Calu3 (cell line): ENCODE measurements at regions not wholly inside any gene's neighbourhood (a gene's known extent, or its start where the extent isn't known, plus 50 kb on each side); places are given as distances from the start of the nearest gene placed in this dataset.

Experiments
- BruUV-seq: library from RNA; stranded (reverse); fragments of 400-500 nt; replicated peaks from 2 replicates; lab custom pipeline; 2021; lab: Mats Ljungman, UMichigan
- CTCF ChIA-PET: fragments of 300-600 bp; sonication (Branson Sonifier 250); formaldehyde crosslinking; loops from one replicate; lab custom pipeline; 2022; ENCODE audit warnings: antibody characterized with exemption; lab: Charles Lee
- DNase-seq: peaks from one replicate; pipeline ENCODE4 v3.0.0; 2022
- H3K27ac Mint-ChIP-seq: one replicate; pipeline ENCODE4 v1.8.0; 2022; ENCODE audit warnings: mixed read lengths; ENCODE audit not compliant: unreplicated experiment
- H3K27me3 Mint-ChIP-seq: one replicate; pipeline ENCODE4 v1.8.0; 2022; ENCODE audit warnings: mixed read lengths; ENCODE audit not compliant: unreplicated experiment
- H3K36me3 Mint-ChIP-seq: one replicate; pipeline ENCODE4 v1.8.0; 2022; ENCODE audit warnings: mild to moderate bottlenecking, moderate library complexity, mixed read lengths; ENCODE audit not compliant: insufficient read depth, unreplicated experiment
- H3K4me1 Mint-ChIP-seq: one replicate; pipeline ENCODE4 v1.8.0; 2022; ENCODE audit warnings: mild to moderate bottlenecking, low read depth, mixed read lengths; ENCODE audit not compliant: unreplicated experiment
- H3K4me3 Mint-ChIP-seq: one replicate; pipeline ENCODE4 v1.8.0; 2022; ENCODE audit warnings: mild to moderate bottlenecking, low read depth, moderate library complexity, mixed read lengths; ENCODE audit not compliant: unreplicated experiment
- H3K9me3 Mint-ChIP-seq: one replicate; pipeline ENCODE4 v1.8.0; 2022; ENCODE audit warnings: low read depth, mixed read lengths; ENCODE audit not compliant: unreplicated experiment
- intact Hi-C: fragments of 100-400 bp; cut with micrococcal nuclease; formaldehyde crosslinking; loops from one replicate; pipeline ENCODE4 v1.10.0; 2022; ENCODE audit not compliant: unreplicated experiment
- TF ChIP-seq, protein P1 (sequence below): fragments of 200-600 bp; IDR thresholded peaks from one replicate; pipeline ENCODE4 v1.8.0; 2022; ENCODE audit warnings: antibody characterized with exemption; ENCODE audit not compliant: unreplicated experiment

DNA sequence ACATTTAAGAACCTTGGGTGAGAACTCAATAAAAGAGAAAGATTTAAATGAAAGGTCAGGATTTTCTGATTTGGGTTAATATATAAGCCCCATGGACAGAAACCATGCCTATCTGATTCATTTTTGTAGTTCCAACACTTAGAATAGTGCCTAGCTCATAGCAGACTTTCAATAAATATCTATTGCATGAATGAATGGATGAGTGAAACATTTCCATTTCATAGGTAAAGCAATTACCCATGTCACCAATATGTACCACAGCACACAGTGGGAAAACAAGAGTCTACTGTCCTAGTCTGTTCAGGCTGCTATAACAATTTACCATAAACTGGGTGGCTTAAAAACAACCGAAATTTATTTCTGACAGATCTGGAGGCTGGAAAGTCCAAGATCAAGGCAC is 63.9 kb upstream of the PTPN13 start:
- no peak overlapping the region for H3K4me3 Mint-ChIP-seq
- no peaks in the 10 kb centered on the region for H3K4me1 Mint-ChIP-seq
- intact Hi-C loops = no loop called here
- TF ChIP-seq, protein P1, sequence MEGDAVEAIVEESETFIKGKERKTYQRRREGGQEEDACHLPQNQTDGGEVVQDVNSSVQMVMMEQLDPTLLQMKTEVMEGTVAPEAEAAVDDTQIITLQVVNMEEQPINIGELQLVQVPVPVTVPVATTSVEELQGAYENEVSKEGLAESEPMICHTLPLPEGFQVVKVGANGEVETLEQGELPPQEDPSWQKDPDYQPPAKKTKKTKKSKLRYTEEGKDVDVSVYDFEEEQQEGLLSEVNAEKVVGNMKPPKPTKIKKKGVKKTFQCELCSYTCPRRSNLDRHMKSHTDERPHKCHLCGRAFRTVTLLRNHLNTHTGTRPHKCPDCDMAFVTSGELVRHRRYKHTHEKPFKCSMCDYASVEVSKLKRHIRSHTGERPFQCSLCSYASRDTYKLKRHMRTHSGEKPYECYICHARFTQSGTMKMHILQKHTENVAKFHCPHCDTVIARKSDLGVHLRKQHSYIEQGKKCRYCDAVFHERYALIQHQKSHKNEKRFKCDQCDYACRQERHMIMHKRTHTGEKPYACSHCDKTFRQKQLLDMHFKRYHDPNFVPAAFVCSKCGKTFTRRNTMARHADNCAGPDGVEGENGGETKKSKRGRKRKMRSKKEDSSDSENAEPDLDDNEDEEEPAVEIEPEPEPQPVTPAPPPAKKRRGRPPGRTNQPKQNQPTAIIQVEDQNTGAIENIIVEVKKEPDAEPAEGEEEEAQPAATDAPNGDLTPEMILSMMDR = no peak
- H3K27me3 Mint-ChIP-seq = no peaks in the 10 kb centered on the region
- CTCF ChIA-PET = no interaction called here
- no TSS peak for BruUV-seq
- no peaks in the 10 kb centered on the region for H3K9me3 Mint-ChIP-seq
- no peak overlapping the region for H3K27ac Mint-ChIP-seq
- no peaks in the 10 kb centered on the region for H3K36me3 Mint-ChIP-seq
- no peak for DNase-seq

DNA sequence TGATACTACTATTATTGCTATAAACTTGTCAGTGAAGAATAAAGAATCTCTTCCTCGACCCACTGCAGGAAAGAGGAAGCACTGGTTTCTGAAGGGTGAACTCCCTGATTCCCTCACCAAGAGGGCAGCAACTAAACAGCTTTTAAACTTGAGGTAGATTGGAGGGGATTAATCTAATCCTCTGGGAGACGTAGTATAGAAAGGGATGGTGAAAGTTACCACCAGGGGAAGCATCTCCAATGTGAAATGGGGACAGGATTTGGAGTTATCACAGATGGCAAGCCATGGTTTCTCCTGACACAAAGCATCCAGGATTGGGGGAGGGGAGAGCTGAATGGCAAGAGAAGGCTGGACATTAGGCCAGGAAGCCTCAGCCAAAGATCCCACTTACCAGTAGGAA is 62.7 kb upstream of the PTPN13 start:
- CTCF ChIA-PET = no interaction called here
- Mint-ChIP-seq H3K4me3 (no peak overlapping the region), H3K4me1 (no peaks in the 10 kb centered on the region), H3K36me3 (no peaks in the 10 kb centered on the region), H3K9me3 (no peaks in the 10 kb centered on the region), H3K27me3 (no peaks in the 10 kb centered on the region), H3K27ac (no peak overlapping the region)
- BruUV-seq = no TSS peak
- TF ChIP-seq, protein P1 = no peak
- intact Hi-C loops = no loop called here
- DNase-seq = no peak

DNA sequence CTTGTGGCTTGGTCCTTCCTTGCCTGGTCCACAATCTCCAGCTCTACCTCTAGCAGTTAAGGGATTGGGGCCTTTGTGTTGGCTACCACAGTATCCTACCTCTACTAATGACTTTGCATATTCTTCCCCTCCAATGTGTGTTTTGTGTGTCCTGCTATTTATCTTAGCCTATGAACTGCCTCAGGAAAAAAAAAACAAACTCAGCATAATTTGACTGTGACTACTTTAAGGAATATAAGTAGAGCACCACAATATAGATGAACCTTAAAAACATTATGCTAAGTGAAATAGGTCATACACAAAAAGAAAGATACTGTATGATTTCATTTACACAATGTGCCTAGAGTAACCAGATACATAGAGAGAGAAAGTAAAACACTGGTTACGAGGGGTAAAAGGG is 61.3 kb upstream of the PTPN13 start:
- Mint-ChIP-seq H3K27me3 (no peaks in the 10 kb centered on the region), H3K36me3 (no peaks in the 10 kb centered on the region), H3K27ac (no peak overlapping the region), H3K9me3 (no peaks in the 10 kb centered on the region), H3K4me3 (no peak overlapping the region), H3K4me1 (no peaks in the 10 kb centered on the region)
- no peak for DNase-seq
- TF ChIP-seq, protein P1 = no peak
- intact Hi-C loops = no loop called here
- BruUV-seq = no TSS peak
- CTCF ChIA-PET = no interaction called here

DNA sequence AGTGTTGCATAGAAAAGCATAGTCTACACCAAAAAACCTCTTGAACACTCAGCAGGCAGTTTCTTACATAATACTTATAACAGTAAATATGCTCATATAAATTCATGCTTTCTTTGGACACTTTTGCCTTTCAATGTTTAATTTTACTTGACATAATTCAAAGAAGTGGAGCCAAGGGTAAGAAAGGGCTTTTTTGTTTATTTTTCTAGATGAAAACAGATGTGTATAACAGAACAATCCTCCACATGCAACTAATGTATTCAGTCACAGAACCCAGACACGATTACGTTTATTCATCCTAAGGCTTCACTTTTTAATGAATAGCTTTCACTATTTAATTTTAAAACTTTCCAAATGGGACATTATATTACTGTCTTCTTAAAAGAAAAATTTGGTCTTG is 58.0 kb upstream of the PTPN13 start:
- no peak overlapping the region for H3K27ac Mint-ChIP-seq
- DNase-seq = no peak
- H3K27me3 Mint-ChIP-seq = no peaks in the 10 kb centered on the region
- no TSS peak for BruUV-seq
- no peaks in the 10 kb centered on the region for H3K36me3 Mint-ChIP-seq
- H3K4me1 Mint-ChIP-seq = no peaks in the 10 kb centered on the region
- TF ChIP-seq, protein P1 = no peak
- H3K9me3 Mint-ChIP-seq = no peaks in the 10 kb centered on the region
- CTCF ChIA-PET = no interaction called here
- no peak overlapping the region for H3K4me3 Mint-ChIP-seq
- intact Hi-C loops = no loop called here
